OCI-LY7 (cell line): ENCODE measurements at regions not wholly inside any gene's neighbourhood (a gene's known extent, or its start where the extent isn't known, plus 50 kb on each side); places are given as distances from the start of the nearest gene placed in this dataset.

Experiments used
- BruUV-seq: library from RNA; stranded (reverse); fragments of 400-500 nt; replicated peaks from 2 replicates; lab custom pipeline; 2021; lab: Mats Ljungman, UMichigan
- CTCF ChIA-PET: fragments of 300-600 bp; sonication (Branson Sonifier 250); formaldehyde crosslinking; loops from one replicate; lab custom pipeline; 2022; ENCODE audit warnings: antibody characterized with exemption; ENCODE audit not compliant: unreplicated experiment; lab: Charles Lee
- POLR2A ChIA-PET: fragments of 300-600 bp; sonication (Branson Sonifier 250); formaldehyde crosslinking; loops from one replicate; lab custom pipeline; 2022; ENCODE audit warnings: antibody characterized with exemption; lab: Charles Lee
- DNase-seq: peaks from one replicate; pipeline ENCODE4 v3.0.0-alpha.2; 2015; ENCODE audit warnings: low spot score
- H2AFZ ChIP-seq: fragments of 200-600 bp; sonication (generic), shearing (Covaris generic); 2 replicates; pipeline ENCODE4 v1.6.1; 2014; ENCODE audit warnings: mild to moderate bottlenecking, antibody characterized with exemption, low read length, moderate library complexity
- H3K27ac ChIP-seq: fragments of 200-600 bp; sonication (generic); 2 replicates; pipeline ENCODE4 v1.5.1; 2014; ENCODE audit warnings: mixed run types, low read depth, mild to moderate bottlenecking, moderate library complexity, low read length, inconsistent platforms; ENCODE audit not compliant: poor library complexity, severe bottlenecking
- H3K36me3 ChIP-seq: fragments of 200-600 bp; sonication (generic); 2 replicates; pipeline ENCODE4 v1.6.1; 2014; ENCODE audit warnings: mild to moderate bottlenecking, antibody characterized with exemption, low read length, moderate library complexity, mixed read lengths; ENCODE audit not compliant: insufficient read depth
- H3K4me1 ChIP-seq: fragments of 200-600 bp; sonication (generic); 2 replicates; pipeline ENCODE4 v1.5.1; 2014; ENCODE audit warnings: mild to moderate bottlenecking, low read length; ENCODE audit not compliant: insufficient read depth, poor library complexity, severe bottlenecking
- H3K4me2 ChIP-seq: fragments of 200-600 bp; sonication (generic); 2 replicates; pipeline ENCODE4 v1.6.1; 2014; ENCODE audit warnings: mild to moderate bottlenecking, low read length
- H3K4me3 ChIP-seq: fragments of 200-600 bp; sonication (generic); 2 replicates; pipeline ENCODE4 v1.5.1; 2014; ENCODE audit warnings: mild to moderate bottlenecking, low read depth, low read length; ENCODE audit not compliant: poor library complexity, severe bottlenecking
- H3K79me2 ChIP-seq: fragments of 200-600 bp; sonication (generic); 2 replicates; pipeline ENCODE4 v1.6.1; 2016; ENCODE audit warnings: low read depth, mild to moderate bottlenecking, low read length, moderate library complexity, mixed read lengths; ENCODE audit not compliant: insufficient read depth
- H3K9me2 ChIP-seq: fragments of 200-600 bp; sonication (generic); 2 replicates; pipeline ENCODE4 v1.6.1; 2016; ENCODE audit warnings: mild to moderate bottlenecking, low read length, mixed read lengths; ENCODE audit not compliant: insufficient read depth
- H3K9me3 ChIP-seq: fragments of 200-600 bp; sonication (generic); 2 replicates; pipeline ENCODE4 v1.6.1; 2014; ENCODE audit warnings: mild to moderate bottlenecking, mixed run types, low read length, mixed read lengths
- H4K20me1 ChIP-seq: fragments of 200-600 bp; sonication (generic); 2 replicates; pipeline ENCODE4 v1.6.1; 2014; ENCODE audit warnings: mild to moderate bottlenecking, antibody characterized with exemption, low read length, moderate library complexity, mixed read lengths; ENCODE audit not compliant: insufficient read depth
- CTCF ChIP-seq: fragments of 200-600 bp; sonication (generic); conservative IDR thresholded peaks from 2 replicates; pipeline ENCODE4 v1.5.1; 2014; ENCODE audit warnings: mild to moderate bottlenecking, antibody characterized with exemption, low read length, moderate library complexity, mixed read lengths
- EZH2phosphoT487 ChIP-seq: fragments of 200-600 bp; sonication (generic); IDR thresholded peaks from 2 replicates; pipeline ENCODE4 v1.6.1; 2018; ENCODE audit warnings: low read depth, borderline replicate concordance, mild to moderate bottlenecking, mixed run types, antibody characterized with exemption, low read length, moderate library complexity, mixed read lengths
- intact Hi-C: fragments of 100-400 bp; cut with micrococcal nuclease; formaldehyde crosslinking; loops from one replicate; pipeline ENCODE4 v1.10.0; 2022; ENCODE audit not compliant: unreplicated experiment

DNA sequence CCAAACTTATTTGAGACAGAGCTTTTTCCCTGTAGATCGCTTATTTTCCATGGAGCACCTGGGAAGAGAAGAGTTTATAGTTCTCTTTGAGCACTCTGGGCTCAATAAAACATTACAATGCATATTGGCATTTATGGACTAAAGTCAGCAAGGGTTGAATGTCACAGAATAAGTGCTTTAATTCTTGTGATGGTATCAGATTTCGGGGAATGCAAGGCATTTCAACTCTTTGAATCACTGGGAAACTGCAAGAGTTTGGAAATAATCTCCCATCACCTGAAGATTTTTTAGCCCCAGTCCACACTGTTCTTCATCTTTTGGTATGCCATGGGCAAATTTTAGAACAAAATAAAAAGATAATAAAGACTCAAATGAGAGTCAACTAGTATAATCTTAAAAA lies 111.5 kb upstream of the WDFY3 start:
- H3K79me2 ChIP-seq: no peaks in the 10 kb centered on the region
- H3K4me2 ChIP-seq: no peak overlapping the region
- no peak for DNase-seq
- no TSS peak for BruUV-seq
- H3K9me2 ChIP-seq: no peaks in the 10 kb centered on the region
- H3K36me3 ChIP-seq: no peaks in the 10 kb centered on the region
- no peak overlapping the region for H3K27ac ChIP-seq
- intact Hi-C loops: no loop called here
- CTCF ChIA-PET: no interaction called here
- H2AFZ ChIP-seq: no peak overlapping the region
- H4K20me1 ChIP-seq: no peaks in the 10 kb centered on the region
- H3K4me1 ChIP-seq: no peaks in the 10 kb centered on the region
- H3K9me3 ChIP-seq: no peaks in the 10 kb centered on the region
- no peak for TF ChIP-seq CTCF
- TF ChIP-seq EZH2phosphoT487: no peak
- no peak overlapping the region for H3K4me3 ChIP-seq
- POLR2A ChIA-PET: interaction anchor here (0.7 to 1.0 kb wide), 2 partner anchors 8 to 894 kb away, joined by 3 read pairs; no protein-coding TSS in a partner anchor

GRCh38 chr4:85081196-85081595 lies 114.7 kb upstream of the WDFY3 start:
- Histone ChIP-seq H3K36me3 (no peaks in the 10 kb centered on the region), H3K4me2 (no peak overlapping the region), H2AFZ (no peak overlapping the region), H3K4me3 (no peak overlapping the region), H3K27ac (no peak overlapping the region), H3K9me2 (no peaks in the 10 kb centered on the region), H3K79me2 (no peaks in the 10 kb centered on the region), H4K20me1 (no peaks in the 10 kb centered on the region), H3K4me1 (no peaks in the 10 kb centered on the region), H3K9me3 (no peaks in the 10 kb centered on the region)
- ChIA-PET POLR2A (no interaction called here), CTCF (no interaction called here)
- intact Hi-C loops: no loop called here
- no TSS peak for BruUV-seq
- no peak for TF ChIP-seq EZH2phosphoT487
- no peak for TF ChIP-seq CTCF
- no peak for DNase-seq

DNA sequence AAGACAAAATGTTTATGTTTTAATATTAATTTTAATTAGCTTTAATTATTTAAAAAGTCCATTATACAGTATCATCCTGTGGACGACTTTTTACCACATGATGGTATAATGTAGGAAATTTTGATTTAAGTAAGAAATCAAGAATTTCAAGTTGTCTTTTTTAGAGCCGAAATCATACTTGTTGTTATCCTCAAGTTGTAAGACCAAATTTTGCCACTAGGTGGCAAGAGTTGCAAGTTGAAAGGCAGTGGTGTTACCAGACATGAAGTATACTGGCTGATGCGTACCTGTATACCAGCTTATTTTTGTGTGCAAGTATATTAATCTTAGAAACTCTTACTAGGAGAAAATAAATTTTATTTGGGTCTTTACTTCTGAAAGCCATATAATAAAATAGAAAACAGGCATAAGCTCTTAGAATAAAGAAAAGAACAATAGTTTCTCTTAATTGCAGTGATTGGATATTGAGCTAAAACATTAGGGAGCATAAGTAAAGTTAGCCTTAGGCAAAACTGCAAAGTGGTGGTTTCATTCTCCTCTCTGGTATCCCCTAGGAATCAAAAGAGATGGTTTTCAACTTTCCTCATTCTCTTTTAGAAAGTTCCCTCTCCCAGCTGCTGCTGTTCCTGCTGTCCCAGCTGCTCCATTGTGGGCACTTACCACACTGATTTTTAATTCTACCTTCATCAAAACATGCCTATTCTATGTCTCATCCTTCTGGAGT lies 118.0 kb upstream of the WDFY3 start:
- BruUV-seq: no TSS peak

More for the DNA sequence above, 118.0 kb upstream of the WDFY3 start:
- H3K4me2 ChIP-seq: no peak overlapping the region
- no peak overlapping the region for H3K27ac ChIP-seq
- no peaks in the 10 kb centered on the region for H3K9me2 ChIP-seq
- H3K36me3 ChIP-seq: no peaks in the 10 kb centered on the region
- TF ChIP-seq CTCF (peak; percentile 86), EZH2phosphoT487 (no peak)
- intact Hi-C loops: no loop called here
- POLR2A ChIA-PET: interaction anchor here (0.6 to 1.3 kb wide), 5 partner anchors 9 to 1365 kb away, joined by 3 to 6 read pairs (median 3); no protein-coding TSS in a partner anchor
- no peaks in the 10 kb centered on the region for H4K20me1 ChIP-seq
- no peak overlapping the region for H3K4me3 ChIP-seq
- H3K9me3 ChIP-seq: no peaks in the 10 kb centered on the region
- no peaks in the 10 kb centered on the region for H3K4me1 ChIP-seq
- CTCF ChIA-PET: no interaction called here
- DNase-seq: peak; percentile 63
- no peaks in the 10 kb centered on the region for H3K79me2 ChIP-seq
- no peak overlapping the region for H2AFZ ChIP-seq
